Spinal cord (tissue), 9 donors: ENCODE measurements at regions not wholly inside any gene's neighbourhood (a gene's known extent, or its start where the extent isn't known, plus 50 kb on each side); places are given as distances from the start of the nearest gene placed in this dataset.

Experiments
- DNase-seq, 6 donors: peaks; one replicate each; pipeline versions ENCODE4 v3.0.0 to v3.0.0-alpha.2; 2013 to 2015; ENCODE audit warnings: low spot score in 6 of 6, low read depth in 4 of 6
- H3K27ac ChIP-seq: one replicate; pipeline ENCODE4 v1.5.1; 2013; ENCODE audit warnings: low read depth, low read length, control low read depth
- H3K27me3 ChIP-seq: one replicate; pipeline ENCODE4 v1.6.1; 2013; ENCODE audit warnings: low read length; ENCODE audit not compliant: control insufficient read depth, insufficient read depth
- H3K36me3 ChIP-seq: one replicate; pipeline ENCODE4 v1.6.1; 2013; ENCODE audit warnings: low read length; ENCODE audit not compliant: control insufficient read depth, insufficient read depth
- H3K4me1 ChIP-seq: one replicate; pipeline ENCODE4 v1.6.1; 2013; ENCODE audit warnings: low read length; ENCODE audit not compliant: control insufficient read depth, insufficient read depth
- H3K4me3 ChIP-seq: one replicate; pipeline ENCODE4 v1.5.1; 2013; ENCODE audit warnings: low read depth, low read length, control low read depth
- H3K9me3 ChIP-seq: one replicate; pipeline ENCODE4 v1.6.1; 2013; ENCODE audit warnings: low read length; ENCODE audit not compliant: control insufficient read depth, insufficient read depth
- WGBS: methylation state at CpG from one replicate; pipeline ENCODE4 v1.1.5; 2013; ENCODE audit warnings: missing lambda C conversion rate; ENCODE audit not compliant: insufficient coverage; 5-methylcytosine and 5-hydroxymethylcytosine counted together
- donor health status: healthy.

GRCh38 chr10:85212526-85212925 is 884.1 kb downstream of the CCSER2 start:
- no peaks in the 10 kb centered on the region for H3K4me1 ChIP-seq
- H3K36me3 ChIP-seq, result no peaks in the 10 kb centered on the region
- H3K9me3 ChIP-seq, result no peaks in the 10 kb centered on the region
- no peak overlapping the region for H3K27ac ChIP-seq
- no peaks in the 10 kb centered on the region for H3K27me3 ChIP-seq
- H3K4me3 ChIP-seq, result no peak overlapping the region
- WGBS, result 89% methylated on average over 1 of the region's 1 CpG
- peak in 2 of 6 donors; percentile 16 to 54 for DNase-seq

DNA sequence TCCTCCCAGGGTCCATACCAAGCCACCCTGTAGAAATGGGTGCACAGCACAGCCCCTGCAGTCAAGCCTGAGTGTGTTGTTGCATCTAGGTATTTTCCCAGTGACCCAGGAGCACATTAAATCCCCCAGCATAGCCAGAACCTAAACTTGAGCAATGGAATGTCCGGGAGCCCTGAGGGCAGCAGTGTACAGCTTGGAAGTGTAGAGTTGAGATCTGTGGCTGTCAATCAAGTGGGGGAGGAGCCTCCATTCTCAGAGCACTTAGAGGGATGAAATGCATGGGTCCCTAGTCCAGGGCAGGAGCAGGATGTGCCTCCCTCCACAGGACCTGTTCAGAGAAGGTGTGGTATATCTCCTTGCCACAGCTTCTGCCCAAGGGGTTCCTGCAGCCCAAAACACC is 885.1 kb downstream of the CCSER2 start:
- H3K27ac ChIP-seq, result no peak overlapping the region
- no peaks in the 10 kb centered on the region for H3K9me3 ChIP-seq
- no peaks in the 10 kb centered on the region for H3K36me3 ChIP-seq
- no peak for DNase-seq
- no peaks in the 10 kb centered on the region for H3K4me1 ChIP-seq
- H3K4me3 ChIP-seq, result no peak overlapping the region
- no peaks in the 10 kb centered on the region for H3K27me3 ChIP-seq
- WGBS, result no CpG with 5 or more reads among the region's 1 CpG

DNA sequence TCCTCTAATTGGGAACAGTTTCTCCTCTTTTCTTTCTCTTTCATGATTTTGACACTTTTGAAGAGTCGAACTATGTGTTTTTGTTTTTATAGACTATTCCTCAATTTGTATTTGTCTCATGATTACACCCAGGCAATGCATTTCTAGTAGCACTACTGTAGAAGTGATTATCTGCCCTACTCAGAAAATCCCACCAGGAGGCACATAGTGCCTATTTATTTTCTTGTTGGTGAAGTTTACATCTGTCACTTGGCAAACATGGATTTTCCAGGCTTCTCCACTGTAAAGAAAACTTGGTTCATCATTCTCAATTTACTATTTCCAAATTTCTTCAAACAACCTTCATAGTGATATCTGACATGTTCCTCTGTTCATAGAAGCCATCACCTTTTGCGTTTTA is 893.9 kb downstream of the CCSER2 start:
- Histone ChIP-seq H3K4me3 (no peak overlapping the region), H3K36me3 (no peaks in the 10 kb centered on the region), H3K27me3 (no peaks in the 10 kb centered on the region), H3K4me1 (no peaks in the 10 kb centered on the region), H3K27ac (no peak overlapping the region), H3K9me3 (no peaks in the 10 kb centered on the region)
- DNase-seq, result no peak
- no CpG with 5 or more reads among the region's 2 CpGs for WGBS

DNA sequence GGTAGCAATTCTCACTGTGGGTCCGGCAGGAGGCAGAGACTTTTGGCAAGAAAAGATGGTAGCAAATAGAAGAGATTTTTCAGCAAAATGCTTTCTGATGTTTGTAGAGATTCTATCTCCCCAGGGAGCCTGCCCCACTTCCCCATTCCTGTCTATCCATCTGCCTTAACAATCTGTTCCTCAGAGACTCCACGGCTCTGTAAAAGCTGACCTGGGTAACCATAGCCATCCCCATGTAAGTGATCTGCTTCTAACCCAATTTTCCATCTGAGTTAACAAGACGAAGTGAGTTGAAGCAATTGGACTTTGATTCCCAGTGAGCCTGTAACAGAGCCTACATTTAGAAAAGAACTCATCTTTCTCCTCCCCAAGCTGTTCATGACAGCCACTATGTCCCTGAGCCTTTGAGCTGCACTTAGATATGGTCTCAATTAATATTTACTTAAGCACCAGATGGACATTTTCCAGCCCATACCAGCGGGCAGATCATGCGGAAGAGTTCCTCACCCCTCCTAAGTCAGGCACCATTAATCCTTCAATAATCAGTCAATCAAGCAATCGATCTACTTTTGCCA is 896.1 kb downstream of the CCSER2 start:
- WGBS, result 74% methylated on average over 4 of the region's 6 CpGs
- Histone ChIP-seq H3K4me1 (no peaks in the 10 kb centered on the region), H3K4me3 (no peak overlapping the region), H3K27me3 (no peaks in the 10 kb centered on the region), H3K9me3 (no peaks in the 10 kb centered on the region), H3K27ac (no peak overlapping the region), H3K36me3 (no peaks in the 10 kb centered on the region)
- DNase-seq, result no peak

- Histone ChIP-seq H3K27me3 (no peaks in the 10 kb centered on the region), H3K36me3 (no peaks in the 10 kb centered on the region), H3K4me1 (no peaks in the 10 kb centered on the region), H3K9me3 (no peaks in the 10 kb centered on the region), H3K4me3 (no peak overlapping the region), H3K27ac (no peak overlapping the region)
- DNase-seq, result no peak
- 100% methylated on average over 1 of the region's 2 CpGs for WGBS
These were observed 896.9 kb downstream of the CCSER2 start for GRCh38 chr10:85225311-85225710.

DNA sequence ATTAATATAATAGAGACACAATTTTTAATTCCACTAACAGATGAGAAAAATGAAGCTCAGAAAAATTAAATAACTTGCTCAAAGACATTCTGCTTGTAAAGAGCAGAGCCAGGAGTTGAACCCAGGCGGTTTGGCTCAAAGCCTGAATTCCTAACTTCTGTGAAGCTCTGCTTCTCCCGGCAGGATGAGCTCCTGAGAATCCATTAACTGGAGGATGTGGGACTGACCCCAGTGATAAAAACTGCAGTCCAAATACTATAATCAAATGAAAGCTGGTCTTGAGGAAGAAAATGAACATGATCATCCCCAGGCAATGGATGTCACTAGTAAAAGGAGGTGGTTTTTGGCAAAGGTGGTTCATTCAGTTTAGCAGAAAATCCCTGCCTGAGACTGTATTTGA is 898.2 kb downstream of the CCSER2 start:
- no peaks in the 10 kb centered on the region for H3K4me1 ChIP-seq

GRCh38 chr10:85228726-85229125 is 900.3 kb downstream of the CCSER2 start:
- 100% methylated on average over 1 of the region's 1 CpG for WGBS

More for the DNA sequence above, 898.2 kb downstream of the CCSER2 start:
- no peaks in the 10 kb centered on the region for H3K27me3 ChIP-seq
- H3K4me3 ChIP-seq, result no peak overlapping the region
- H3K36me3 ChIP-seq, result no peaks in the 10 kb centered on the region
- no CpG with 5 or more reads among the region's 2 CpGs for WGBS
- no peaks in the 10 kb centered on the region for H3K9me3 ChIP-seq
- DNase-seq, result no peak
- H3K27ac ChIP-seq, result no peak overlapping the region

DNA sequence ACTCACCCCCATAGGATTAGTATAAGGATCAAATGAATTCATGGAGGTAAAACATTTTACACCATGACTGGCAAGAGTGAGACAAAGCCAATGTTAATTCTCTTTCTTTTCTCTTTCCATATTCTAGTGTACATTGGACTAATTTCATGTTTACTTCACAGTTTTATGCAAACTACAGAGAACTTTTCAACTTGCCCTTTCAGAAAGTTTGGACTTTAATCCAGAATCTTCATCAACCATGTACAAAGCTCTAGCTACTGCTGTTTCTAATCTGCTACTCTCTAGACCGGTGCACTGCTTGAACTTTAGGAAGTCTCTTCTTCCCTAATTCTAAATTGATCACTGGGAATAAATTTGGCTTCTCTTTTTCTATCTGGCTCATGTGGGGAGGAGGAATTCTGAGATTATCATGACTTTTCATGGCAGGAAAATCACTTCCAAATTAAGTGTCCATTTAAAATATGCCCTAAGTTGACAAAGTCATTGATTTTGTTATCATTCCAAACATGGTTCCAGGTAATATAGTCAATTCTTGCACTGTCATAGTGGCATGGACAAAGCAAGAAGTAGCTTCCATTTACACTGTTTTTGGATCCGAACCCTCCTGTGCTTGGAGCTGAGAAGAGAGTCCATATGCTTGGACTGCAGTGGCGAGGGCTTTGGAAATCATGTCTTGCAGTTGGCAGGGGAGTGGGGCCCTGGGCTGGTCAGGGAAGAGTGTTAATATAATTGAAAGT is 903.3 kb downstream of the CCSER2 start:
- Histone ChIP-seq H3K4me3 (no peak overlapping the region), H3K9me3 (no peaks in the 10 kb centered on the region), H3K27ac (no peak overlapping the region), H3K27me3 (no peaks in the 10 kb centered on the region), H3K4me1 (no peaks in the 10 kb centered on the region), H3K36me3 (no peaks in the 10 kb centered on the region)
- no peak for DNase-seq
- 90% methylated on average over 2 of the region's 3 CpGs for WGBS

More at GRCh38 chr10:85228726-85229125, 900.3 kb downstream of the CCSER2 start:
- no peak for DNase-seq
- no peak overlapping the region for H3K27ac ChIP-seq
- H3K27me3 ChIP-seq, result no peaks in the 10 kb centered on the region
- H3K4me3 ChIP-seq, result no peak overlapping the region
- H3K4me1 ChIP-seq, result no peaks in the 10 kb centered on the region
- no peaks in the 10 kb centered on the region for H3K9me3 ChIP-seq
- H3K36me3 ChIP-seq, result no peaks in the 10 kb centered on the region

GRCh38 chr10:85235258-85235657 is 906.9 kb downstream of the CCSER2 start:
- Histone ChIP-seq H3K4me3 (no peak overlapping the region), H3K27ac (no peak overlapping the region), H3K9me3 (no peaks in the 10 kb centered on the region), H3K36me3 (no peaks in the 10 kb centered on the region), H3K4me1 (no peaks in the 10 kb centered on the region), H3K27me3 (no peaks in the 10 kb centered on the region)
- no peak for DNase-seq
- WGBS, result no CpG with 5 or more reads among the region's 2 CpGs

GRCh38 chr10:85238676-85239075 is 910.3 kb downstream of the CCSER2 start:
- DNase-seq, result peak in 1 of 6 donors; percentile 23
- Histone ChIP-seq H3K4me1 (no peaks in the 10 kb centered on the region), H3K36me3 (no peaks in the 10 kb centered on the region), H3K9me3 (no peaks in the 10 kb centered on the region), H3K27ac (no peak overlapping the region), H3K4me3 (no peak overlapping the region), H3K27me3 (no peaks in the 10 kb centered on the region)
- 97% methylated on average over 9 of the region's 13 CpGs for WGBS
